HUES6 (cell line): ENCODE measurements at regions not wholly inside any gene's neighbourhood (a gene's known extent, or its start where the extent isn't known, plus 50 kb on each side); places are given as distances from the start of the nearest gene placed in this dataset.

ENCODE experiments used
- H3K27ac ChIP-seq: 2 replicates; pipeline ENCODE4 v1.7.0; 2013; ENCODE audit warnings: low read depth, mild to moderate bottlenecking, low read length, inconsistent platforms
- H3K27me3 ChIP-seq: 2 replicates; pipeline ENCODE4 v1.6.1; 2013; ENCODE audit warnings: low read length; ENCODE audit not compliant: control insufficient read depth, insufficient read depth
- H3K36me3 ChIP-seq: 2 replicates; pipeline ENCODE4 v1.6.1; 2013; ENCODE audit warnings: low read length; ENCODE audit not compliant: control insufficient read depth, insufficient read depth
- H3K4me1 ChIP-seq: 2 replicates; pipeline ENCODE4 v1.6.1; 2013; ENCODE audit warnings: low read length; ENCODE audit not compliant: control insufficient read depth, insufficient read depth
- H3K4me3 ChIP-seq: 2 replicates; pipeline ENCODE4 v1.5.1; 2013; ENCODE audit warnings: low read depth, low read length
- H3K9ac ChIP-seq: one replicate; pipeline ENCODE4 v1.6.1; 2013; ENCODE audit warnings: mild to moderate bottlenecking, low read length
- H3K9me3 ChIP-seq: 2 replicates; pipeline ENCODE4 v1.6.1; 2013; ENCODE audit warnings: low read depth, low read length; ENCODE audit not compliant: control insufficient read depth, insufficient read depth

DNA sequence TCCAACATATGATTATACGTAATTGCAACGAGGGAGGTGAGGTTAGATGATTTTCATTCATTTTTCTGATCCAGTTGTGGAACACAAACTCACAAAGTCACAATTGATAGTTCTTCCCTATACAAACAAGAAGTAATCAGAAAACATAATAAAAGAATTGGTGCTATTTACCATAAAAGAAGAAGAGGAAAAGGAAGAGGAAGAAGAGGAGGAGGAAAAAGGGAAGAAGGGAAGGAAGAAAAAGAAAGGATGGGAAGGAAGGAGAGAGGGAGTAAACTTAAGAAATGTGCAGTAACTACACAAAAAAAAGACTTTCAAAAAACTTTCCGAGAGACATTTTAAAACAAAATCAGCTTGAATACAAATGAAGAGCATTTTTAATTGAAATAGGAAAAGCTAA lies 65.0 kb downstream of the CCDC71L start:
- Histone ChIP-seq H3K4me3 (no peak overlapping the region), H3K4me1 (no peaks in the 10 kb centered on the region), H3K9me3 (no peaks in the 10 kb centered on the region), H3K36me3 (no peaks in the 10 kb centered on the region), H3K27me3 (no peaks in the 10 kb centered on the region), H3K9ac (no peak overlapping the region), H3K27ac (no peak overlapping the region)

DNA sequence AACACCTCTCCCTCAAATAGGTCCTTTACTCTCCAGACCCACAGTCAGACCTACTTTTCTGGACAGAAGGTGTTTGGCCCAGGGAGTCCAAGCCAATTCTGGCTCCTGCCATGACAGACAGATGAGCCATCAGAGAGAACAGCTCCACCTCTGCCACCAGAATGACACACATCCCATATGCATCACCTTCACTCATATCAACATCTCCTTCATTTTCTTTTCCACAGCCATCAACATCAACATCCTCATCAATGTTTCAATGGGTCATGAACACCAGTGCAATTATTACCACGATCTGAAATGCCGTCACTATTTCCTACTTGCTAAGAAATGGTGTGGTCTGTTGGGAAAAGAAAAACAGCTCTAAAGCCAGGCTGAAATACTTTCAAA lies 67.9 kb downstream of the CCDC71L start:
- Histone ChIP-seq H3K9me3 (no peaks in the 10 kb centered on the region), H3K27me3 (no peaks in the 10 kb centered on the region), H3K27ac (no peak overlapping the region), H3K4me1 (peaks cover 6% of the 10 kb centered on the region; the same call in 1 of the 2 replicates), H3K36me3 (no peaks in the 10 kb centered on the region), H3K4me3 (no peak overlapping the region), H3K9ac (no peak overlapping the region)

DNA sequence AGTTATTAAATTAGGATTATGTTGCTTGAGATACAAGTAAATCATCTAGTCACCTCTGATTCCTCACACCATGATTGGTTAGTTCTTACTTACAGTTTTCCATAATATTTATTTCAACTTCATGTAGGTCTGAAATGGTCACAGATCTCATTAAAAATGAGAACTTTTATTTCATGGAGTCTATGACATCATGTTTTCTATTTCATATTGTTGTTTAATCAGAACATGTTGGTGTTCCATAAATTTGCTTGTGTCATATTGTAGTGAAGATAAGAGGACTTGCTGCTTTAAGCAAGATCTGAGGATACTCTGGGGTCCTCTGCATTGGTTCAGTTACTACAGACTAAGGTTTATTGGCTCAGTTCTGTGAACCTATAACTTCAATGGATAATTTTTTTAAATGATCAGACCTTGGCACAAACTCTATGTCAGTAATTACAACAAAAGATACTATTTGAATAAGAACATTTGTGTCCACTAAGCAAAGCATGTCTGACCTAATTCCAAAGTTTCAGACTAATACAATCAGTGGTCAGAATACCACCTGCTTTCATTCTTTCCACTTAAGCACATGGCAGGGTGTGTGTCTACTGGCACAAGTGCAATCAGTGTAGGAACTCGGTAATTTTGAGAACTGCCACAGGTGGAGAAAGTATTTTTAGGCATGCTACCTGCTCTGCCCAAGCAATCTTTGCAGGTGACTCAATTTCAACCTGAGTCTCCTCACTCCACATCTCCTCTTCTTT lies 68.5 kb downstream of the CCDC71L start:
- Histone ChIP-seq H3K9me3 (no peaks in the 10 kb centered on the region), H3K27ac (no peak overlapping the region), H3K27me3 (no peaks in the 10 kb centered on the region), H3K9ac (no peak overlapping the region), H3K36me3 (no peaks in the 10 kb centered on the region), H3K4me3 (no peak overlapping the region), H3K4me1 (peaks cover 6% of the 10 kb centered on the region; the same call in 1 of the 2 replicates)

DNA sequence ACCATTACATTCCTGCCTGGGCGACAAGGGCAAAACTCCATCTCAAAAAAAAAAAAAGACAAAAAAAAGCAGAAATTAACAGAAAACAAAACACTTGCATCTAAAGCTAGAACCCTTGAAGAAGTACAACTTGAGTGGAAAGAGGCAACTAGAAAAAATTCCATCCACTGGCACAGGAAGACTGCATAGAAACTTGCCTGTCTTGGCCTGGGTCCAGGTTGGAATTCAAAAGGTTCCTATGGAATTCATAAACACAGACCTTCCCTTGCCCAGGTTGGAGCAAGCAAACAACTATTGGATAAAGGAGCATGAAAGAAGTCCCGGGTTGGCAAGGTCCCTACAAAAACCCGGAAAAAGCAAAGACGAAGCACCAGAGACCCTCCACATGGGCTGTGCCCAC lies 69.8 kb downstream of the CCDC71L start:
- Histone ChIP-seq H3K9me3 (no peaks in the 10 kb centered on the region), H3K27me3 (no peaks in the 10 kb centered on the region), H3K27ac (no peak overlapping the region), H3K4me3 (no peak overlapping the region), H3K36me3 (no peaks in the 10 kb centered on the region), H3K9ac (no peak overlapping the region), H3K4me1 (peaks cover 6% of the 10 kb centered on the region; the same call in 1 of the 2 replicates)

DNA sequence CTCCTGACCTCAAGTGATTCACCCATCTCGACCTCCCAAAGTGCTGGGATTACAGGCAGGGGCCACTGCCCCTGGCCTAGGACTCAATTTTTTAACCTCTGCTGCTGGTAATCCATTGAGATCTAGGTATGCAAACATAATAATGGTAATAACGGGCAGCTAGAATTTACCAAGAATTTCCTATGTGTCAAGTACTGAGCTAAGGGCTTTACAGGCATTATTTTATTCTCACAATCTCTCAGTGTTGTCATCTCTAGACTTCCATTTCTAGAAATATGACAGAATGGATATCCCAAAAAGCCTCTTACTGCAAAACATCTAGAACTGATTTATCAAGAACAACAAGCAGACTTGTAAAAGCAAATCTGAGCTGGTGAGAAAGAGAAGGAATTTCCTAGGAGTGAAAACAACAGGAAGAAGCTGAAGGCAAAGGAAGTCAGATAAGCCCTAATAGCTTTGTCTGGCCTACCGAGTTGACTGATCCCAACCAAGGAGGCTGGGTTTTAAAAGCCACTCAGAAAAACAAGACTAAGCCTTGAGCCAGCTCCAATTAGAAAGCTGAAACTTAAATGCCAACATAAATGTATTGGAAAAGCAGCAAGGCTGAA lies 70.6 kb downstream of the CCDC71L start:
- Histone ChIP-seq H3K27ac (no peak overlapping the region), H3K9ac (no peak overlapping the region), H3K27me3 (no peaks in the 10 kb centered on the region)

DNA sequence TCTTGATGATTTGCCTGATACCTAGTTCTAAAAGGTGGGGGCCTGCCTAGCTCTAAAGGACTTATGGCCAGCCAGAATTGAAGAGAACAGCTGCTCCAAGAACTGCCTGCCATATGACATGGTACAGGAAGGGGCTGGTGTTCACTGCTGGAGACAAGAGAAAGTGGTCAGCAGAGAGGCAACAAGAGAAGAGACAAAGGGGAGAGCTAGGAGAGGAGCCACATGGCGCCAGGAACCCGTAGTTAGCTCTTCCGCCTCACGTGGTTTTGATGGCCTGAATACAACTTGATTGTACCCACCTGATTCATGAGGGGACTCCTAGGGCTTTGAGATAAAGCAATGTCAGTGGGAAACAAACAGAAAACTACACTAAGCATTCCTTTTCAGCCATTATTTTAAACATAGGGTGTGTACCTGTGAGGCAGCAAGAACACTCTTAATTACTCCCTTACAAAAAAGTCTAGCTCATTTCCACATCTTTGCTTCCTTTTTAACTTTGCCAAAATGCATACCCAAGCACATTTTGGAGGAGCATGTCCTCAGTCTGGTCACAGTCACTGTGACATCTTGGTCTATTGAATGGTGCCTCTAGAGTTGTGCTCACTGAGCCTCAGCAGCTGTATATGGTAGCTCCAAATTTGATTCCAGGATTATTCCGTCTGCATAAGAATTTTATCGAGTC lies 71.6 kb downstream of the CCDC71L start:
- H3K4me1 ChIP-seq, result peaks cover 6% of the 10 kb centered on the region; the same call in 1 of the 2 replicates
- H3K27ac ChIP-seq, result no peak overlapping the region
- no peaks in the 10 kb centered on the region for H3K36me3 ChIP-seq
- H3K4me3 ChIP-seq, result no peak overlapping the region
- no peaks in the 10 kb centered on the region for H3K9me3 ChIP-seq
- no peaks in the 10 kb centered on the region for H3K27me3 ChIP-seq
- H3K9ac ChIP-seq, result no peak overlapping the region

More for the DNA sequence above, 70.6 kb downstream of the CCDC71L start:
- peaks cover 6% of the 10 kb centered on the region; the same call in 1 of the 2 replicates for H3K4me1 ChIP-seq
- H3K9me3 ChIP-seq, result no peaks in the 10 kb centered on the region
- no peaks in the 10 kb centered on the region for H3K36me3 ChIP-seq
- no peak overlapping the region for H3K4me3 ChIP-seq

DNA sequence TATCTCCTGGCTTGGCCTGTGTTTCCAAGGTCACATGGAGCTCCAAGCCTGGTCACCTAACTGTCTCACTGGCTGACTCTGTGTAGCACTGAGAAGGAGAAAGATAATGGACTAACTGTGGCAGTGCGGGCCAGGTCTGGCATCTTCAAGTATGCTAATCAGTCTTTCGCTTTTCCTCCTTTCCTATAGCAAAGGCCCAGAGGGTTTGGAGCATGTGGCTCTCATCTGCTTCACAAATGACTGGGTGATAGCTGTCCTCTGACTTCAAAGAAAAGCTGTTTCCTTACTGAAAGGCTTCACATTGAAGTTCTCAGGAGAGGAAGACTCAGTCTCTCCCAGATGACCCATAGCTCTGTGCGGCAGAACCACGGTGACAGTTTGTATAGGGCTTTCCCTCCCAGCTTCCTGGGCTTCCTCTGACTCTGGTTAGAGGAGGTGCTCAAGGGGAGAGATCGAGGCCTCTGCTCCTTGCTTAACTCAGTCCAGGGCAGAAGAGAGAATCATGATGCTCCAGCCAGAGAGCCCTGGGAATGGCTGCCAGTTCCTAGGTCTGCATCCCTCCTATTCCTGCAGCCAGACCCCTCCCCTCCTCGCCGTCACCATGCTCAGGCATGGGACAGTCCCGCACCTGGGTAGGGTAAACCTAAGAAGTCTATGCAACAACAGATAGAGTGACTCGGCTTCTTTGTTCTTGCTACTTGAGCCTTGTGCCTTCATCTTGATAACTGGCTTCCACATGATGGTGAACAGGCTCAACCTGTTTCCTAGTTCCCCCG lies 72.3 kb downstream of the CCDC71L start:
- no peak overlapping the region for H3K4me3 ChIP-seq
- peaks cover 6% of the 10 kb centered on the region; the same call in 1 of the 2 replicates for H3K4me1 ChIP-seq
- H3K9ac ChIP-seq, result no peak overlapping the region
- no peaks in the 10 kb centered on the region for H3K27me3 ChIP-seq
- no peaks in the 10 kb centered on the region for H3K9me3 ChIP-seq
- no peaks in the 10 kb centered on the region for H3K36me3 ChIP-seq
- no peak overlapping the region for H3K27ac ChIP-seq

DNA sequence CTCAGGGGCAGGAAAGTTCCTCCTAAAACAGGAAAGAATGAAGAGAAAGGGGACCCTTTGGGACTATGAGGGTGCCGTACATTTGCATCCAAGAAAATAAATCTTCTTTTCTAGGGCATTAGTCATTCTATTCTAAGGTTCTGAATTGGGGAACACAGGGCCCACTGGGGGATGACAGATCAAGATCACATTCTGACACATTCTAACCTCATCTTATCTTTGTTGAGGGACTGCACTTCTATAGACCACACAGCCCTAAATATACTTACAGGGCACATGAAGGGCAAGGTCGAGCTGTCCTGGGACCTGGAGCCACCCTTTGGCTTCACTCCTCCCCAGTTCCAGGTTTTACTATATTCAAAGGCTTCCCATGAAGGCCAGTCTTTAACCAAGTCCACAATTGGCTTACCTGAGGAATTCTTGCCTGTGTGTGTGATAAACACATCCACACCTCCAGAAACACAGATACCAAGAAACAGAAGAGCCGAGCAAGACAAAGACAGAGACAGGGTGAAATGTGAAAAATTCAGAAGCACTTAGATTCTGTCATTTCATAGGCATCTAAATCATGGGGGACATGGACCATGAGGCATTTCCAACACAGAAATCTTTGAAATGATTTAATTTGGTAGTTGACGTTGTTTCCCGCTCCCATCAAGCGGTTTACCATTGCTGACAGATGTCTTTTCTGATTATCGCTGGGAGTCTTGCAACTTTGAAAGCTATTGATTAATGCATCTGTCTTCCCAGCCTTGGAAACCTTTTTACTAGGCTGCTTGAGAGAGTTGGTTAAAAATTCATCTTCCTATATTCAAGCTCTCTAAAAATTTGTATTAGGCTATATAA lies 75.8 kb downstream of the CCDC71L start:
- Histone ChIP-seq H3K36me3 (no peaks in the 10 kb centered on the region), H3K27me3 (no peaks in the 10 kb centered on the region), H3K27ac (no peak overlapping the region), H3K4me1 (peaks cover 6% of the 10 kb centered on the region; the same call in 1 of the 2 replicates), H3K9me3 (no peaks in the 10 kb centered on the region), H3K9ac (no peak overlapping the region), H3K4me3 (no peak overlapping the region)

DNA sequence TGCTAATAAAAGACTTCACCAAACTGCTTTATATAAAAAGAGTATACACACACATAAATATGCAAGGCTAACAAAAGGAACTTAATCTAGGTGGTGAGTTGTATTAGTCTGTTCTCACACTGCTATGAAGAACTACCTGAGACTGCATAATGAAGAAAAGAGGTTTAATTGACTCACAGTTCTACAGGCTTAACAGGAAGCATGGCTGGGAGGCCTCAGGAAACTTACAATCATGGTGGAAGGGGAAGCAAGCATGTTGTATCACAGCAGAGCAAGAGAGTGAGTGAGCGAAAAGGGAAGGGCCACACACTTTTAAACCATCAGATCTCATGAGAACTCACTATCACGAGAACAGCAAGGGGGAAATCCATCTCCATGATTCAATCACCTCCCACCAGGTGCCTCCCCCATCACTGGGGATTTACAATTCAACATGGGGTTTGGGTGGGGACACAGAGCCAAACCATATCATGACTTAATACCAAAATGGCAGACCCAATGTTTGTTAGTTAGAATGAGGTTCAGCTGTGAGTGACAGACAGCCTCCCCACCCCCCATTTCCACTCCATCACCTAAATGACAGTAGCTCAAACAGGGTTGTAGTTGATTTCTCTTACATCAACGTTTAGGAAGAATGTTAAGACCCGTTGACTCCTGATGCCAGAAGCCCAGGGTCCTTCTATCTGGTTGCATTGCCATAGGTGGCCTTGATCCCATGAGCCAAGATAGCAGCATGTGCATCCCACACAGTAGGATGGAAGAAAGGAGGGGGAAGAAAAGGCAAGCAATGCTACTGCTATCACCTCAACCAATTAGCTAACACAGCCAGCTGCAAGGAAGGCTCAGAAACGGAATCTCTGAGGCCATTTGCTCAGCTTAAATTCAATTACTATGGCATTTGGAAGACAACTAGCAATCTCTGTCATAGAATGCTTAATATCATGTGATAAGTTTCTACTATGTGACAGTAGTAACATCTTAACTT lies 77.0 kb downstream of the CCDC71L start:
- peaks cover 6% of the 10 kb centered on the region; the same call in 1 of the 2 replicates for H3K4me1 ChIP-seq
- H3K9me3 ChIP-seq, result no peaks in the 10 kb centered on the region
- H3K36me3 ChIP-seq, result no peaks in the 10 kb centered on the region
- no peak overlapping the region for H3K4me3 ChIP-seq
- H3K9ac ChIP-seq, result no peak overlapping the region
- no peaks in the 10 kb centered on the region for H3K27me3 ChIP-seq
- H3K27ac ChIP-seq, result no peak overlapping the region
